Smooth muscle cell of the brain vasculature (primary cell): ENCODE measurements at regions not wholly inside any gene's neighbourhood (a gene's known extent, or its start where the extent isn't known, plus 50 kb on each side); places are given as distances from the start of the nearest gene placed in this dataset.
"Not testable (repeated sequence)": the region's sequence is repeated elsewhere in the genome, so short reads cannot be mapped to it uniquely, and the experiment has no call there.

Experiments used
- DNase-seq: peaks from one replicate; pipeline ENCODE4 v3.0.0-alpha.2; 2012; ENCODE audit warnings: low read depth, low spot score

DNA sequence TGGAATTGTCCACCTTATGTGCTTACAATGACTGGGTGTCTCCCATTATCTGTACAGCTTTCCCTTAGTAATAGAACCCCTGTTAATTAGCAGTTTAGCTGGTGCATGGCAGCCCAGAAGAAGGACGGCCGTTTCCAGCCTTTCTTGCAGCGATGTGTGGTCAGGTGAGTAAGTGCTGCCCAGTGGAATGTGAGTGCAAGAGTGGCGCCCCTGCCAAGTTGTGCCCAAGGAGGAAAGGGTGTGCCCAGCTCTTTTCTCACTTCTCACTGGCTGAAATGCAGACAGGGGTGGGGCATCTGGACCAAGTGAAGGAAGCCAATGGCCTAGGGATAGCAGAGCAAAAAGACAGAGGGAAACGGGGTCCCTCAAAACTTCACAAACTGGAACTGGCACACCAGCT lies 296.8 kb downstream of the PREX1 start:
- DNase-seq, result no peak

DNA sequence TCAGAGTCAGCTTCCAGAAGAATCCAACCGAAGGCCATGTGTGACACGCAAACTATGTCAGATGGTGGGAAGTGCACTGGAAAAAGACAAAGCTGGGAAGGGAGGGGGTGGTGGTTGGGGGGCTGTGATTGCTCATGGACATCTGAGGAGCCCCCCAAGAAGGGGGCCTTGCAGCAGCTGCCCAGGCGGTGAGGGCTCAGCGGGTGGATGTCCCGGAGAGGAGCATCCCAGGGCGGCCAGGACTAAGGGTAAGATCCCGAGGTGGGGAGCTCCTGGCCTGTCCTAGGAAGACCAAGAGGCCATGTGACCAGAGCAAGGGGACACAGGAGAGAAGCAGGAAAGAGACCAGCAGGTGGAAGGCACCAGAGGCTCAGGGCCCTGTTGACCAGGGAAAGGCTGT lies 299.5 kb downstream of the PREX1 start:
- DNase-seq, result no peak

DNA sequence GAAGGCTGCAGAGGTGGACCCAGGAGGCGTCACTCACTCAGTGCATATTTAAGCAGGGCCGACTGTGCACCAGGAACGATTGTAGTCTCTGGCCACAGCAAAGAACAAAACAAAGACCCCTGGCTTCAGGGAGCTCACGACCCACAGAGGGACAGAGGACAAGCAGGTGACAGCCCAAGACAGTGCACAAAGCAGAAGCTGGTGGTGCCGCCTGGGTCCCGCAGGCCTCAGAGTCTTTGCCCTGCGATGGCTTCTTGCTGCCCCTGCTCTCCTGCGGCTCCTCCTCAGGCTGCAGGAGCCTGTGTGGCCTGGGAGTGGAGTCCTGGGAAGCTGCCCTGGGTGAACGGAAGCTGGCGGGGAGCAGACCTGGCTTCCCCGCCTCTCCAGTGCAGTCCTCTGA lies 300.0 kb downstream of the PREX1 start:
- DNase-seq, result no peak

DNA sequence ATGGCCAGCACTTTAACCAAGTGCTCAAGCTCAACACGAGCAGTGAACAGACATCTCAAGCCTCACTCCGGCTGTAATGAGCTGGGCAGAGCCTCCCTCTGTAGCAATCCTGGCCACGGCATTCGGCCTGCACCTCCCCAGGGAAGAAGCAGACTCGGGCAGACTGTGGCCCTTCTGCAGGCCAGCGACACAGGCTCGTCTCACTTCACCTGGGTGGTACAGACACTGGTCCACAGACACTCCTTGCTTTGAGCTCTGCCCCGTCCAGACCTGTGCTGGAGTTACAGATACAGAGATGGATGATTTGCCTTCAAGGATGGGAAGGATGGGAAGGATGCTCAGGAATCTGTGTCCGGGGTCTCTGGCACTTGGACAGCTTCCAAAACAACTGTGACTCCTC lies 300.9 kb downstream of the PREX1 start:
- no peak for DNase-seq

DNA sequence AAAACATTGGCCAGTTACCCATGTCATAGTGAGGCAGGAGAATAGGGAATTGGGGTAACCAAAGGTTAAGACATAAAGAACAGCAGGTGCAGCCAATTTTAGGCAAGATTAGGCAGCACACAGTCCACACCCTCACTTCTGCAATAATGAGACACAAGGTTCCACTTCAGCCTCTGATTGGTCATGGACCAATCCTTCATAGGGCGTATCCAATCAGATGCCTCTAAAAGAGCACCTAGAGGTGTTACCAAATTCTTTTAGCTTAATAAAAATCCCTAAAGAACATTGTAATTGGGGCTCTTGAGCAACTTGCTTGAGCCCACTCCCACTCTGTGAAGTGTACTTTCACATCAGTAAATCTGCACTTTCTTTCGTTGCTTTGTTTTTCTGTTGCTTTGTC lies 302.4 kb downstream of the PREX1 start:
- DNase-seq, result no peak

DNA sequence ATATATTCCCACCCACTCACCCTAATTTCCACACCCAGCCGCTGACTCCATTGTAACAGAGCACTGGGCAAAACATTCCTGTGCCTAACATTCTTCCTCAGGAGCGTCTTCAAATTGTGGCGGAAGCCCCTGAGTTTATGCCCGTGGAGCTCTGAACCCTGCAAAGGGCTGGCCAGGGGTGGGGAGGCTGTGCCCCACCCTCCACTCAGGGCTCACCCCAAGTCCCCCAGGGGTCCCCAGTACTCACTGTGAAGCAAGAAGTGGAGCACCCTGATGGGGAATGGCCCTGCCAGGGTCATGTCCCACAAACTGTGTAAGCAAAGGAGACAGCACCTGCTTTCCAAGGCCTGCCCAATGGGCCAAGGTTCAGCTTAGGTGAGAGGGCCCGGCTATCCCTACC lies 303.2 kb downstream of the PREX1 start:
- DNase-seq, result no peak

DNA sequence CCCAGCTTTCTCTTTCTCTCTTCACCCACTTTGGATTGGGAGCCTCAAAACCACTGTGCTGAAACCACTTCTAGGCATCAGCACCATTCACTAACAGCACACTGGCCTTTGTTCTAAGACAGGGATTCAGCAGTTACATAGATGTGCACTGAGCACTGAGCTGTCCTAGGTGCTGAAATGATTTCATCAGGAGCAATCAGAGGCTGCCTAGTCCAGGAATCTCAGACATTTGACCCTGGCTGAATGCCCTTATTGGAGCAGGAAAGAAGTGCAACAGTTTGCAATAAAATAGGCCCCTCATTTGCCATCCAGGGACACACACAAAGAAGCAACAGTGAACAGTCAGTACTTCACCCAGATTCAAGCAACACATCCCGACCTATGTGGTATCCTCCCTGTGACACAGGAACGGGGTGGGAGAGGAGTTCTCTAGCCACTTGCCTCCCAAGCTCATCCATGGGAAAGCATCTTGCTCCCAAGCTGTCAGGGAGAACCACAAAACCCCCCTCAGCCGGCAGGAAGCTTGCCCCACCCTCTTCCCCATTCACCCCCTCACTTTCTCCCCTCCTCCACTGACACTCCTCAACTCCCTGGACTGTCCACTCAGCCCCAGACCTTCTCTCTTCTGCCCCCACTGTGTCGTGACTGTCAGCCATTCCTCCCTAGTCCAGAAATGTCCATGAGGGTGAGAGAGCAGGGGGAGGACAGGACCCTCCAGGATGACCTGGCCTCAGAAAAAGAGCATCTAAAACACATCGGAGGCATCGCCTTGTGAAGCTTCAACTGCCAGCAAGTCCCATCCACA lies 304.4 kb downstream of the PREX1 start:
- DNase-seq, result peak; percentile 13

DNA sequence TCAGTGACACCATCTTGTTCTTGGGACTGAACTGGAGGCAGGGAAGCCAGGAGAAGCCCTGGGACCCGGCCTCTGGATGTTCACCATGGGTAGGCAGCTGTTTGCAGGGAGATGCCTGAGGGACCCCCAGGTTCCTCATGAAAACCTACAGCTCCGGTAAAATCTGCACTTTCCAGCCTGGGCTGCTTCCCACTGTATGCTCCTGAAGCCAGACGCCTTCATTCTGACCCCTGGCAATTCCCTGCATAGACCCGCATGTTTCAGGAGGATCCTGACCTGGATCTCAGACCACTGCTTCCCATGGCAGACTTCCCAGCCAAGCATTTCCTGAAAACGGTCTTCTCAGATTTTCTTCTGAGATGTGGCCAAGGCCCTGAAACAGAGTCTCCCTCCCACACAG lies 306.7 kb downstream of the PREX1 start:
- no peak for DNase-seq

DNA sequence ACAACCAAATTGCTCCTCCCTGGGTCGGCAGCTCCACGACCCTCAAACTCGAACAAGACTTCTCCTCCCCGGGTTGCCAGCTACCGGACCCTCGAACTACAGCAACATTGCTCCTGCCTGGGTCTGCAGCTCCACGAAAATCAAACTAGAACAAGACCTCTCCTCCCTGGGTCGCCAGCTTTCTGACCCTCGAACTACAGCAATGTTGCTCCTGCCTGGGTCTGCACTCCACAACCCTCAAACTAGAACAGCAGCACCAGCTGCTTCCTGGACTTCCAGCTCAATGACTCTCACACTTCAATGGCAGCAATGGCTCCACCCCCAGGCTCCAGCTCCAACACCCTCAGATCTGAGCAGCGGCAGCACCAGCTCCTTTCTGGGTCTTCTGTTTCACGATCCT lies 311.6 kb downstream of the PREX1 start:
- not testable (repeated sequence) for DNase-seq

DNA sequence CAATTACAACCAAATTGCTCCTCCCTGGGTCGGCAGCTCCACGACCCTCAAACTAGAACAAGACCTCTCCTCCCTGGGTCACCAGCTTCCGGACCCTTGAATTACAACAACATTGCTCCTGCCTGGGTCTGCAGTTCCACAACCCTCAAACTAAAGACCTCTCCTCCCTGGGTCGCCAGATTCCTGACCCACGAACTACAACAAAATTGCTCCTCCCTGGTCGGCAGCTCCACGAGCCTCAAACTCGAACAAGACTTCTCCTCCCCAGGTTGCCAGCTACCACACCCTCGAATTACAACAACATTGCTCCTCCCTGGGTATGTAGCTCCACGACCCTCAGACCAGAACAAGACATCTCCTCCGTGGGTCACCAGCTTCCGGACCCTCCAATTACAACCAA lies 313.2 kb downstream of the PREX1 start:
- DNase-seq, result not testable (repeated sequence)

DNA sequence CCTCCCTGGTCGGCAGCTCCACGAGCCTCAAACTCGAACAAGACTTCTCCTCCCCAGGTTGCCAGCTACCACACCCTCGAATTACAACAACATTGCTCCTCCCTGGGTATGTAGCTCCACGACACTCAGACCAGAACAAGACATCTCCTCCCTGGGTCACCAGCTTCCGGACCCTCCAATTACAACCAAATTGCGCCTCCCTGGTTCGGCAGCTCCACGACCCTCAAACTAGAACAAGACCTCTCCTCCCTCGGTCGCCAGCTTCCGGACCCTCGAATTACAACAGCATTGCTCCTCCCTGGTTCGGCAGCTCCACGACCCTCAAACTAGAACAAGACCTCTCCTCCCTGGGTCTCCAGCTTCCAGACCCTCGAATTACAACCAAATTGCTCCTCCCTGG lies 315.3 kb downstream of the PREX1 start:
- not testable (repeated sequence) for DNase-seq

DNA sequence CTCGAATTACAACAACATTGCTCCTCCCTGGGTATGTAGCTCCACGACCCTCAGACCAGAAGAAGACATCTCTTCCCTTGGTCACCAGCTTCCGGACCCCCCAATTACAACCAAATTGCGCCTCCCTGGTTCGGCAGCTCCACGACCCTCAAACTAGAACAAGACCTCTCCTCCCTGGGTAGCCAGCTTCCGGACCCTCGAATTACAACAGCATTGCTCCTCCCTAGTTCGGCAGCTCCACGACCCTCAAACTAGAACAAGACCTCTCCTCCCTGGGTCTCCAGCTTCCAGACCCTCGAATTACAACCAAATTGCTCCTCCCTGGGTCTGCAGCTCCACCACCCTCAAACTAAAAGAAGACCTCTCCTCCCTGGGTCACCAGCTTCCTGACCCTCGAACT lies 322.7 kb downstream of the PREX1 start:
- DNase-seq, result not testable (repeated sequence)

DNA sequence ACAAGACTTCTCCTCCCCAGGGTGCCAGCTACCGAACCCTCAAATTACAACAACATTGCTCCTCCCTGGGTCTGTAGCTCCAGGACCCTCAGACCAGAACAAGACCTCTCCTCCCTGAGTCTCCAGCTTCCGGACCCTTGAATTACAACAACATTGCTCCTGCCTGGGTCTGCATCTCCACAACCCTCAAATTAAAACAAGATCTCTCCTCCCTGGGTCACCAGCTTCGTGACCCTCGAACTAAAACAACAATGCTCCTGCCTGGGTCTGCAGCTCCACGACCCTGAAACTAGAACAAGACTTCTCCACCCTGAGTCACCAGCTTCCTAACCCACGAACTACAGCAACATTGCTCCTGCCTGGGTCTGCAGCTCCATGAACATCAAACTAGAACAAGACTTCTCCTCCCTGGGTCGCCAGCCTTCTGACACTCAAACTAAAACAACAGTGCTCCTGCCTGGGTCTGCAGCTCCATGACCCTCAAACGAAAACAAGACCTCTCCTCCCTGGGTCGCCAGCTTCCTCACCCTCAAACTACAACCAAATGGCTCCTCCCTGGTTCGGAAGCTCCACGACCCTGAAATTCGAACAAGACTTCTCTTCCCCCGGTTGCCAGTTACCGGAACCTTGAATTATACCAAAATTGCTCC lies 324.5 kb downstream of the PREX1 start:
- DNase-seq, result no peak

DNA sequence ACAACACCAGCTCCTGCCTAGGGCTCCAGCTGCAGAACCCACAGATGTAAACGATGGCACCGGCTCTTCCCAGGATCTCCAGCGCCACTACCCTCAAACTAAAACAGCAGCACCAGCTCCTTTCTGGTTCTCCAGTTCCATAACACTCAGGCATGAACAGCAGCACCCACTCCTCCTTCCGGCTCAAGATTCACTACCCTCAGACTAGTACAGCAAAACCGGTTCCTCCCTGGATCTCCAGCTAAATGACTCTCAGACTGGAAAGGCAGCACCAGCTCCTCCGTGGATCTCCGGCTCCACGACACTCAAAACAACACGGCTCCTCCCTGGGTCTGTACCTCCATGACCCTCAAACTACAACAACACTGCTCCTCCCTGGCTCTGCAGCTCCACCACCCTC lies 325.0 kb downstream of the PREX1 start:
- DNase-seq, result no peak

DNA sequence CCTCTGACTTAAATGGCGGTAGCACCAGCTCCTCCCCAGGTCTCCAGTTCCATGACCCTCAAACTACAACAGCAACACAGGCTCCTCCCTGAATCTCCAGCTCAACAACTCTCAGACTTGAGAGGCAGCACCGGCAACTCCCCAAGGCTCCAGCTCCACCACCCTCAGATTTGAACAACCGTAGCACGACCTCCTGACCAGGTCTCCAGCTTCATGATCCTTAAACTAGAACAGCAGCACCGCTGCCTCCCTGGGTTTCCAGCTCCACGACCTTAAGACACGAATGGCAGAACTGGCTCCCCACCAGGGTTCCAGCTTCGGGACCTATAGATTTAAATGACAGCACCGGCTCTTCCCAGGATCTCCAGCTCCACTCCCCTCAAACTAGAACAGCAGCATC lies 325.8 kb downstream of the PREX1 start:
- DNase-seq, result no peak

DNA sequence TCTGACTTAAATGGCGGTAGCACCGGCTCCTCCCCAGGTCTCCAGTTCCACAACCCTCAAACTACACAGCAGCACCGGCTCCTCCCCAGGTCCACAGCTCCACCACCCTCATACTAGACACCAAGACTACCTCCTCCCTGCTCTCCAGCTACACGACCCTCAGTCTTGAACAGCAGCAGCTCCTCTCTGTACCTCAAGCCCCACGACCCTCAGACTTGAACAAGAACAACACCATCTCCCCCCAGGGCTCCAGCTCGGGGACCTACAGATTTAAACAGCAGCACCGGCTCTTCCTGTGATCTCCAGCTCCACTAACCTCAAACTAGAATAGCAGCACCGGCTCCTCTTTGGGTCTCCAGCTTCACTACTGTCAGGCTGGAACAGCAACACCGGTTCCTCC lies 326.9 kb downstream of the PREX1 start:
- not testable (repeated sequence) for DNase-seq

DNA sequence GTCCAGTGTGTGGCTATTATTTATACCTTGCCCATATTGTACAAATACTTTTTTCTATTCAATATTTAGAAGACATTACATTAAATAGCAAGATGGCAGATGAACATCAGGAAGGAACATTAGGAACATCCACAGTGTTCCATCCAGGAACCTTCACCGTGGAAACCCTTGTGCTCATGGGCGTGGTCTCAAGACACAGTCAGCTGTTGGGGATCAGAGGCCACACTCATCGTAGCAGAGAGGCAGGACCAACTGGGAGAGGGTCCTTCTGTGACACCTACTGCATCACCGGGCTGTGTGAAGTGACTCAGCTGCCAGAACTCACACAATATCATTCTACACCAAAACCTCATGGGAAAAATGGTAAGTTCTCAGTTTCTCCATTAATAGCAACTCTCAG lies 328.9 kb downstream of the PREX1 start:
- not testable (repeated sequence) for DNase-seq

DNA sequence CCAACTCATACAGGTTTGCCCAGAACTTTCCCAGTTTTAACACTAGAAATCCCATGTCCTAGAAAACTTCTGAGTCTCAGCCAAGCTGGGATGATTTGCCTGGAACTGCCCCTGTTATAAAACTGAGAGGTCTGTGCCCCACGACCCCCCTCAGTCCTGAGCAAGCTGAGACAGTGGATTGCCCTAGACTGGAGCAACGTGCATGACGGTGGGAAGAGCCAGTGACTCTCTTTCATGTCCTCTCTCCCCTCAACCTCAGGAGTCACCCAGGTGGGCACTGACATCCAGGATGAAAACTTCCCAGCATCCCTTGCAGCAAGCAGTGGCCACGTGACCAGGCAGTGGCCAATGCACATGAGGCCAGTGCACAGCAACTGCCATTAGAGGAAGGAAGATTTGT lies 329.7 kb downstream of the PREX1 start:
- DNase-seq, result not testable (repeated sequence)

DNA sequence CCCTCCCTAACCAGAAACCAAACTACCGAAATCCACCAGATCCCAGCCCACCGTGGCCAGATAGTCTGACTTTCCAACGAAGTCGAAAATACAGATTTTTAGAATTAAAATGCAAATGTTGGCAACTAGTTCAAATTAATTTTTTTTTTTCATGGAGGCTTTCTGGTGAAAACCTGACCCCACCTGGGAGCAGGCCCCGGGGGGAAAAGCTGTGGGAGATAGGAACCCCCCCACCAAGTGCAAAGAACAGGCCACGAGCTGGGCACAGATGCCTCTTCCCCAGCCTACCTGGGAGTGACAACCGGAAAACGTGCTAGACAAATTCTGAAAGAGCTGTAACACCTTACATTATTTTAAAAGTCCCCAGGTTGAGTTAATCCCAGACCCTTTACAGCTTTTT lies 333.8 kb downstream of the PREX1 start:
- no peak for DNase-seq

DNA sequence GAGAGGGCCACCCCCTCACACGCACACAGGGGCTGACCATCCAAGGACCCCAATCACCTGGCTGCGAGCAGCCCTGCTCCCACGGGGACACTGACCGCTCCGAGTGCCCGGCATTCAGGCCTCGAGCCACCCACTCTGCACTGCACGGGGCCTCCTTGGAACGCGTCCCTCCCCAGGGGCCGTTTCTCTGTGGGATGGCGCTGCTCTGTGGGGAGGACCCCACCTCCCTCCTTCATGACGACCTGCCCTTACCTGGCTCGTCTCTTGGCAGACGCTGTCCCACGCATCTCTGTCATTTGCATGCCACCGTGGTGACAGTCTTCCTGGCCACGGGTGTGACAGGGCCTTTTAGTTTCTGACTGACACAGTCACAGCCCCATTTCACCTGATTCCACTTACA lies 334.5 kb downstream of the PREX1 start:
- not testable (repeated sequence) for DNase-seq

DNA sequence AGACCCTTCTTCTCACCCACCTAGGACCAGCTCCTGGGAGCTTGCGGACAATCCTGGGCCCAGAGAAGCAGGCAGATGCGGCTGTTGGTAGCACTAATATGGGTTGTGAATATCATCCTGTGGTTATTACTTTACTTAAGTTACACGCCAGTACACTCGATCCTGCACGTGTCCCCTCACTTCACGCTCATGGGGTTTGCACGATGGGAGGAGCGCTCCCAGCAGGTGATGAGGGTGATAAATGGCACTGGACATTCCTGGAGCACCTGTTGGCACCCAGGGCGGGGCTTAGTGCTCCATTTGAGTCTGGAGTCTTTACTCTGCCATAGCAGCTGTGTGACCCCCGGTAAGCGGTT lies 335.1 kb downstream of the PREX1 start:
- DNase-seq, result no peak

DNA sequence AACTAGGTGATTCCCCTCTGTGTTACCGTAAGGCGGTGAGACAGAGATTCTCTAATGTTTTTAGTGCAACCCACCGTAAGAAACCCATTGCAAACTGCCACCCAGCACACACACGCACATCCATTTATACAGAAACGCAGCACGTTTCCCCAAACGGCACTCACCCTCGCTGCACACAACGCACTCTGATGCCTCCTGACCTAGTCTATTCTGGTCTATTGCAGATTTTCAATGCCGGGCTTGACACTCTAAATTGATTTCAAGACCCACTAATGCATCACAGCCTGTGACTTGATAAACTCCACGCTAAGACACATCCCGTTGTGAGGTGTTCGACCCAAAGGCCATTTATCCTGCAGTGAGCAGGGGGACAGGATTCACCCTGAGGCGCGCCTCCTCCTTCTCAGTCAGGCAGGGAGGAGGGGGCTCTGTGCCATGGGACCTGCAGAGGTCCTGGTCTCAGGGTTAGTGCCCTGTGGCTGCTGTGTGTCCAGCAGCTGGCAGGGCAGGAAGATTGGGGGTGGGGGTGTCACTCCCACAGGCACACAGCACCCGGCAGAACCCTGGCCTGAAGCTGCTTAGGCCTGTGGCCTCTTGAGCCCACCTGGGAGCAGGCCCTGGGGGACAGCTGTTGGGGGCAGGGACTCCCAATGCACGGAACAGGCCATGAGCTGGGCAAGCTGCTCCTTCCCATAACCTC lies 335.6 kb downstream of the PREX1 start:
- no peak for DNase-seq
